Fibroblast of pulmonary artery (primary cell): ENCODE measurements at regions not wholly inside any gene's neighbourhood (a gene's known extent, or its start where the extent isn't known, plus 50 kb on each side); places are given as distances from the start of the nearest gene placed in this dataset.

Experiments
- DNase-seq: peaks from one replicate; pipeline ENCODE4 v3.0.0-alpha.2; 2010; ENCODE audit warnings: low read depth
- H3K4me3 ChIP-seq: replicated peaks from 2 replicates; pipeline ENCODE4 v1.5.1; 2011; ENCODE audit warnings: low read depth, mild to moderate bottlenecking, control low read depth, low read length, moderate library complexity
- TF ChIP-seq, protein P1 (sequence below): IDR thresholded peaks from 2 replicates; pipeline ENCODE4 v1.5.1; 2011; ENCODE audit warnings: mild to moderate bottlenecking, control low read depth, low read length, inconsistent platforms; ENCODE audit errors: missing control alignments

DNA sequence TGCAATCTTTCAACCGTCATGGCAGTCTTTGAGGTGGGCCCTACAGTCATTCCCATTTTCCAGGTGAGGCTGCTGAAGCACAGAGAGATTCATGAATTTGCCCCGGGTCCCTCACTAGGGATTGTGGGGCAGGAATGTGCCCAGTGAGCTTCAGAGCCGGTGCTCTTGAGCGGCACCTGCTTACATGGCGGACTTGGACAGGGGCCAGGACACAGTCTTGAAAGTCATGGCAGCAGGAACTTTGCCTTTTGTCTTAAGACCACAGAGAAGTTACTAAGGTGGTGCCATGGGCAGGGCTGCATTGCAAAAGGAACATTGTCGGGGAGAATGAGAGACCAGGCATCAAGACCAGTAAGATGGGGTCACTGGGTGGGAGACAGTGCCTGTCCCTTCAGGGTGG lies 363.4 kb downstream of the FOXL1 start:
- no peak for DNase-seq

DNA sequence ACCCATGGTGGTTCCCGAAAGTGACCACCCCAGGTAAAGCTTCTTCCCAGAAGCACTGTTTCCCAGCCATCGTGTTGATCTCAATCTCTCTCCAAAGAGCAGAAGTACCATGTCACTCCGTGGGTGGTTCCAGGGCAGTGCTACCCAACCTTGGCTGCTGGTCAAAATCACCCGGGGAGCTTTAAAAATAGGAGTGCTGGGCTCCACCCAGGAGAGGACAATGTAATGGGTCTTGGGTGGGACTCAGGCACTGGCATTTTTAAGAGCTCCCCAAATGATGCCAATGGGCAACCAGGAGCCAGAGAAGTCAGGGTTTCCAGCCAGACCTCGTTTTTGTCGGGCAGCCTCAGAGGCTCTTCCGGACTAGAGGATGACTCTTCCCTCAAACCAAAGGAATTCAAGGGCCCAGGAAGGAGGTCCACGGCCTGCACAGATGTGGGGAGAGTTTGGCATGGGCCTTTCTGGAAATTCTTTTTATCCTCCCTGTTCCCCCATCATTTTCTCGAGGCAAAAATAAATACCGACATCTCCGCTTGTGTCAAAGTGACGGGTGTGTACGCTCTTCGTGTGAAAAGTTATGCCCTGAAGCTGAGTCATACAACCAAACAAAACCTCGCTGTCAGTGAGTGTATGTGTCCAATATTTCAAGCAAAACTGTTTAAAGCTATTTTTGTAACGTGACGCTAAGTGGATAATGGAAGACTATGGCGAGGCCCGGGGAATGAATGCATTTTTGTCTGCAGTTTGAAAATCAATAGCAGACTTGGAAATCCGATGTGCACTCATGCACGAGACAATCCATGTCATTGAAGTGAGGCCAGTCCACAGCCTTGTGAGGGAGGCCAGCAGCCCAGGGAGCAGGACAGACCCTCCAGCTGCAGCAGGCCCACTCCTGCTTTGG lies 364.1 kb downstream of the FOXL1 start:
- DNase-seq, result peak; percentile 49
- no peak overlapping the region for H3K4me3 ChIP-seq
- TF ChIP-seq, protein P1, sequence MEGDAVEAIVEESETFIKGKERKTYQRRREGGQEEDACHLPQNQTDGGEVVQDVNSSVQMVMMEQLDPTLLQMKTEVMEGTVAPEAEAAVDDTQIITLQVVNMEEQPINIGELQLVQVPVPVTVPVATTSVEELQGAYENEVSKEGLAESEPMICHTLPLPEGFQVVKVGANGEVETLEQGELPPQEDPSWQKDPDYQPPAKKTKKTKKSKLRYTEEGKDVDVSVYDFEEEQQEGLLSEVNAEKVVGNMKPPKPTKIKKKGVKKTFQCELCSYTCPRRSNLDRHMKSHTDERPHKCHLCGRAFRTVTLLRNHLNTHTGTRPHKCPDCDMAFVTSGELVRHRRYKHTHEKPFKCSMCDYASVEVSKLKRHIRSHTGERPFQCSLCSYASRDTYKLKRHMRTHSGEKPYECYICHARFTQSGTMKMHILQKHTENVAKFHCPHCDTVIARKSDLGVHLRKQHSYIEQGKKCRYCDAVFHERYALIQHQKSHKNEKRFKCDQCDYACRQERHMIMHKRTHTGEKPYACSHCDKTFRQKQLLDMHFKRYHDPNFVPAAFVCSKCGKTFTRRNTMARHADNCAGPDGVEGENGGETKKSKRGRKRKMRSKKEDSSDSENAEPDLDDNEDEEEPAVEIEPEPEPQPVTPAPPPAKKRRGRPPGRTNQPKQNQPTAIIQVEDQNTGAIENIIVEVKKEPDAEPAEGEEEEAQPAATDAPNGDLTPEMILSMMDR, result no peak

More for the DNA sequence above, 363.4 kb downstream of the FOXL1 start:
- TF ChIP-seq, protein P1, result no peak
- no peak overlapping the region for H3K4me3 ChIP-seq

DNA sequence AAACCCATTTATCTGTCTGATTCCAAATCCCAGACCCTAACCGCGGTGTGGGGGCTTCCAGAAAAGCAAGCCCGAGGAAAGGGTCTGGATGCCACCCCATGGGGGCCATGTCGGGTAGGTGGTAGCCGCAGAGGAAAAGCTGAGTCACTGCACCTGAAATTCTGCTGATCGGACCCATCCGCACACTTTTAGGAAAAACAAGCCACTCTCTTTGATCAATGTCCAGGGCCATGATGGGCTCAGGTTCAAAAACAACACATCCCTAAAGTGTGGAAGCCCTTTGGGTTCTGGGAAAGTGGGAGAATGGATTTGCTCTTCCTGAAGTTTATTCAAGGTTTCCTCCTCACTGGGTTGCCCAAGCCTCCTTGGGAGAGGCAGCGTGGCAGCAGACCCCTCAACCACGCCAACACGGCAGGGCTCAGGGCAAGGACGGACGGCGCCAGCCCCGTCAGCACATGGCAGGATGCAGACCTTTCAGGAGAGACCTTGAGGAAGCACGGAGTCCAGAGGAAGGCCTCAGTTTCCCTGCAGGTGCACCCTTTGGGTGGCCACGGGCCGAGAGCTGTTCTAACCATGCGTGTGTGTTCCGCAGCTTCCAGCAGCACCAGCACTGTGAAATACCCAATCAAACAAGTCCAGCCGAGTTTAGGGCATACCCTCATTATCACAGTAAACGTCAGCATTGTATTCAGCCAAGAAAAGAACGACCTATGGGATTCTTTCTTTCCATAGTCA lies 367.0 kb downstream of the FOXL1 start:
- H3K4me3 ChIP-seq, result no peak overlapping the region
- no peak for DNase-seq
- TF ChIP-seq, protein P1, result no peak

DNA sequence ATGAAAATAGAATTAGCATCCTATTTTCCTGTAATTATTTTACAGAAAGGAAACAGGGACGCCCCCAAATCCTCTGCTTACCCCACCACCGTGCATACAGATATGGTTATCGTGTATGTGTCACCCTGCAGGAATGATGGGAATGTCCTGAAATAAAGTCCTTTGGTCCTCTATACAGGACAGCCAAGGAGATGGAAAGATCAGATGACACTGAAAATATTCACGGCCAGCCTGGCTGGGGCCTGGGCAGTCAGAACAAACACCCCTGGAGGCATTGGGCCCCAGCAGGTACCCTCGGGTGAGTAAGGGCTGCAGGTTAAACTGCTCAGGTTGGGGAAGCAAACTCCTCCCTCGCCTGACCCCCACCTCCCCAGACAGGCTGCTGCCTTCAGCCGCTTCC lies 368.0 kb downstream of the FOXL1 start:
- H3K4me3 ChIP-seq, result no peak overlapping the region
- TF ChIP-seq, protein P1, result no peak
- no peak for DNase-seq

DNA sequence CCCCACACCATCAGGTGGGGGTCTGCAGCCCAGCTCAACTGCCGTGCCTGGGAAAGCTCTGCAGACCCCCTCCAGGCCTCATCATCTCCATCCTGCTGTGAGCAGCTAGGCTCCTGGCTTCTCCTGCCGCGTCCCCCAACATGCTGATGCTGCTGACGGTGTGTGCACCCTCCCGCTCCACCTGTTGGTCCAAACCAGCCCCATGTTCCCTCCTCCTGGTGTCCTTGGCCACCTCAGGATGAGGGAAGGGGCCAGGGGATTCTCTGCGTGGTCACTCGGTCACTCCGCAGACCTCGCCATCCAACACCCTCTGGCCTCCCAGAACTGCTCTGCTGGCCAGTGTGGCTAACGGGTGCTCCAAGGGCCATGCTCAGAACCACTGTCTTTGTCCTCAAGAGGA lies 368.6 kb downstream of the FOXL1 start:
- TF ChIP-seq, protein P1, result no peak
- H3K4me3 ChIP-seq, result no peak overlapping the region
- no peak for DNase-seq

DNA sequence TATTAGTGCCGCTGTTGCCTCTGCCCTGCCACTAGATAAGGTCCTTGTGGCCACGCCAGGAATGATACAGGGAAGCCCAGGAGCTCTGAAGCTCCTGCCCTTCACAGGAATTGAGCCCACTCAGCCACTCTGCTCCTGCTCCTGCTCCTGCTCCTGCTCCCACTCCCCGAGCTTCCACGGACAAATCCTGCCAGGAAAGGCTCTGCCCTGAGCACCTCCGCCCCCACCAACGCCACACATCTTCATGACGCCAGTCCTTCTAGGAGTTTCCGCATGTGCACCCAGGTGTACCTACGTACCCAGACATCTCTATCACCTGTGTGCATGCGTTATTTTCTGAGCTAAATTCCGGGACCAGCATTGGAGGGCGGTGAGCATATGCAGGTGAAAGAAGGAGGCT lies 369.1 kb downstream of the C16orf95 start:
- no peak for DNase-seq
- TF ChIP-seq, protein P1, result no peak
- H3K4me3 ChIP-seq, result no peak overlapping the region
